GM23248 (cell line): ENCODE measurements at regions not wholly inside any gene's neighbourhood (a gene's known extent, or its start where the extent isn't known, plus 50 kb on each side); places are given as distances from the start of the nearest gene placed in this dataset.
A peak's percentile ranks its signal among the peaks of the same experiment; 100 is the strongest.

Experiments used
- DNase-seq: peaks from one replicate; pipeline ENCODE4 v3.0.0-alpha.2; 2015
- H2AFZ ChIP-seq: fragments of 200-600 bp; sonication (generic); 2 replicates; pipeline ENCODE4 v1.6.1; 2016; ENCODE audit warnings: antibody characterized with exemption
- H3F3A ChIP-seq: fragments of 200-600 bp; sonication (generic); 2 replicates; pipeline ENCODE4 v1.6.1; 2016; ENCODE audit warnings: mild to moderate bottlenecking, antibody characterized with exemption, mixed run types; ENCODE audit not compliant: insufficient read depth
- H3K27ac ChIP-seq: fragments of 200-600 bp; sonication (generic); 2 replicates; pipeline ENCODE4 v1.5.1; 2016; ENCODE audit warnings: mild to moderate bottlenecking
- H3K27me3 ChIP-seq: fragments of 200-600 bp; sonication (generic); replicated peaks from 2 replicates; pipeline ENCODE4 v1.6.1; 2016; ENCODE audit warnings: mild to moderate bottlenecking; ENCODE audit not compliant: insufficient read depth
- H3K36me3 ChIP-seq: fragments of 200-600 bp; sonication (generic); 2 replicates; pipeline ENCODE4 v1.6.1; 2016; ENCODE audit warnings: low read depth, mild to moderate bottlenecking
- H3K4me1 ChIP-seq: fragments of 200-600 bp; sonication (generic); 2 replicates; pipeline ENCODE4 v1.6.1; 2016; ENCODE audit warnings: mild to moderate bottlenecking; ENCODE audit not compliant: insufficient read depth
- H3K4me2 ChIP-seq: fragments of 200-600 bp; sonication (generic); one replicate; pipeline ENCODE4 v1.6.1; 2016; ENCODE audit warnings: mild to moderate bottlenecking; ENCODE audit not compliant: unreplicated experiment
- H3K4me3 ChIP-seq: fragments of 200-600 bp; sonication (generic); 2 replicates; pipeline ENCODE4 v1.5.1; 2016; ENCODE audit warnings: mild to moderate bottlenecking
- H3K79me2 ChIP-seq: fragments of 200-600 bp; sonication (generic); 2 replicates; pipeline ENCODE4 v1.6.1; 2016; ENCODE audit warnings: mild to moderate bottlenecking; ENCODE audit not compliant: insufficient read depth
- H3K9ac ChIP-seq: fragments of 200-600 bp; sonication (generic); 2 replicates; pipeline ENCODE4 v1.6.1; 2016; ENCODE audit warnings: mild to moderate bottlenecking
- H3K9me2 ChIP-seq: fragments of 200-600 bp; sonication (generic); 2 replicates; pipeline ENCODE4 v1.6.1; 2016; ENCODE audit warnings: mixed run types, mild to moderate bottlenecking, moderate library complexity; ENCODE audit not compliant: insufficient read depth
- H3K9me3 ChIP-seq: fragments of 200-600 bp; sonication (generic); one replicate; pipeline ENCODE4 v1.6.1; 2017; ENCODE audit warnings: low read depth
- H4K20me1 ChIP-seq: fragments of 200-600 bp; sonication (generic); 2 replicates; pipeline ENCODE4 v1.6.0; 2016; ENCODE audit not compliant: insufficient read depth
- EZH2 ChIP-seq: fragments of 200-600 bp; sonication (generic); IDR thresholded peaks from 2 replicates; pipeline ENCODE4 v1.6.1; 2018; ENCODE audit warnings: antibody characterized with exemption, mild to moderate bottlenecking; ENCODE audit not compliant: insufficient read depth, poor library complexity, severe bottlenecking
- EZH2phosphoT487 ChIP-seq: fragments of 200-600 bp; sonication (generic); IDR thresholded peaks from 2 replicates; pipeline ENCODE4 v1.6.1; 2018; ENCODE audit warnings: antibody characterized with exemption, moderate library complexity, mild to moderate bottlenecking, low read depth; ENCODE audit not compliant: insufficient read depth
- WGBS, 2 experiments: methylation state at CpG; one replicate each; pipeline ENCODE4 v1.1.6; 2015 to 2017; ENCODE audit warnings: low lambda C conversion rate in 2 of 2, low coverage in 1 of 2; ENCODE audit errors: missing lambda C conversion rate in 2 of 2; 5-methylcytosine and 5-hydroxymethylcytosine counted together
- in situ Hi-C: fragments of 300-500 bp; cut with MboI; formaldehyde crosslinking; loops from 2 replicates; pipeline ENCODE4 v1.15.0; 2020

- WGBS, 2 experiments: 62 to 72% methylated on average over 5 of the region's 5 CpGs
- H3K27me3 ChIP-seq: peaks cover 10% of the 10 kb centered on the region; the same call in 1 of the 2 replicates
- in situ Hi-C loops: no loop called here
Observed at GRCh38 chr13:32955881-32956594, 60.2 kb upstream of the KL start.

GRCh38 chr13:32956595-32956933, 59.7 kb upstream of the KL start:
- Histone ChIP-seq H3K9me2 (no peaks in the 10 kb centered on the region), H3K9ac (no peak overlapping the region), H3K9me3 (no peaks in the 10 kb centered on the region), H4K20me1 (no peaks in the 10 kb centered on the region), H3K4me2 (no peak overlapping the region), H3K79me2 (no peaks in the 10 kb centered on the region), H3K36me3 (no peaks in the 10 kb centered on the region), H2AFZ (no peak overlapping the region), H3K4me3 (no peak overlapping the region), H3K27ac (no peak overlapping the region), H3F3A (no peaks in the 10 kb centered on the region), H3K4me1 (no peaks in the 10 kb centered on the region; the same call in 1 of the 2 replicates), H3K27me3 (peaks cover 10% of the 10 kb centered on the region; the same call in 1 of the 2 replicates)
- WGBS, 2 experiments: 29 to 33% methylated on average over 1 of the region's 1 CpG
- peak; percentile 40 for DNase-seq
- in situ Hi-C loops: no loop called here
- TF ChIP-seq EZH2: no peak
- TF ChIP-seq EZH2phosphoT487: no peak

More at GRCh38 chr13:32955881-32956594, 60.2 kb upstream of the KL start:
- Histone ChIP-seq H3K27ac (no peak overlapping the region), H2AFZ (no peak overlapping the region), H3K4me3 (no peak overlapping the region), H3K9me2 (no peaks in the 10 kb centered on the region), H3K9me3 (no peaks in the 10 kb centered on the region), H3K4me2 (no peak overlapping the region), H3K79me2 (no peaks in the 10 kb centered on the region), H4K20me1 (no peaks in the 10 kb centered on the region), H3F3A (no peaks in the 10 kb centered on the region), H3K36me3 (no peaks in the 10 kb centered on the region), H3K9ac (no peak overlapping the region), H3K4me1 (no peaks in the 10 kb centered on the region; the same call in 1 of the 2 replicates)
- TF ChIP-seq EZH2 (no peak), EZH2phosphoT487 (no peak)
- DNase-seq: no peak

- Histone ChIP-seq H3K4me2 (no peak overlapping the region), H4K20me1 (no peaks in the 10 kb centered on the region), H3K9me3 (no peaks in the 10 kb centered on the region), H2AFZ (no peak overlapping the region), H3K9ac (no peak overlapping the region), H3K27me3 (peaks cover 10% of the 10 kb centered on the region; the same call in 1 of the 2 replicates), H3K9me2 (no peaks in the 10 kb centered on the region), H3F3A (no peaks in the 10 kb centered on the region), H3K27ac (no peak overlapping the region), H3K36me3 (no peaks in the 10 kb centered on the region), H3K4me3 (no peak overlapping the region), H3K79me2 (no peaks in the 10 kb centered on the region), H3K4me1 (no peaks in the 10 kb centered on the region; the same call in 1 of the 2 replicates)
- 49 to 58% methylated on average over 4 of the region's 4 CpGs for WGBS, 2 experiments
- in situ Hi-C loops: no loop called here
- TF ChIP-seq EZH2 (no peak), EZH2phosphoT487 (no peak)
- no peak for DNase-seq
Observed at GRCh38 chr13:32960626-32961025, 55.6 kb upstream of the KL start.

GRCh38 chr13:32961724-32962123, 54.5 kb upstream of the KL start:
- Histone ChIP-seq H3K4me2 (no peak overlapping the region), H3F3A (no peaks in the 10 kb centered on the region), H3K27ac (no peak overlapping the region), H3K79me2 (no peaks in the 10 kb centered on the region), H3K36me3 (no peaks in the 10 kb centered on the region), H4K20me1 (no peaks in the 10 kb centered on the region), H3K27me3 (peaks cover 10% of the 10 kb centered on the region; the same call in 1 of the 2 replicates), H3K9ac (no peak overlapping the region), H3K9me2 (no peaks in the 10 kb centered on the region), H3K4me3 (no peak overlapping the region), H2AFZ (no peak overlapping the region), H3K9me3 (no peaks in the 10 kb centered on the region), H3K4me1 (no peaks in the 10 kb centered on the region; the same call in 1 of the 2 replicates)
- no peak for DNase-seq
- TF ChIP-seq EZH2 (no peak), EZH2phosphoT487 (no peak)
- in situ Hi-C loops: no loop called here
- 71 to 72% methylated on average over 1 of the region's 1 CpG for WGBS, 2 experiments
